ENCODE measurements at regions not wholly inside any gene's neighbourhood (a gene's known extent, or its start where the extent isn't known, plus 50 kb on each side); places are given as distances from the start of the nearest gene placed in this dataset.

- H3K9me3 ChIP-seq (ENCODE audit: low read length): 0 out of 2 replicates have a peak, but pooled peaks cover 12% of the 10 kb centered on the region
- no peak for ATAC-seq
- no peaks in the 10 kb centered on the region for H3K36me3 ChIP-seq (ENCODE audit: low read depth, low read length)
- H3K4me3 ChIP-seq (ENCODE audit: low read length): no peak overlapping the region
- H2AFZ ChIP-seq (ENCODE audit: low read length): no peak overlapping the region
- no peaks in the 10 kb centered on the region for H3K27me3 ChIP-seq (ENCODE audit: low read length)
- H3K4me2 ChIP-seq (ENCODE audit: low read length): no peak overlapping the region
- H3K4me1 ChIP-seq (ENCODE audit: insufficient read depth, low read length): peaks cover 24% of the 10 kb centered on the region
- no peaks in the 10 kb centered on the region for H3K79me2 ChIP-seq (ENCODE audit: low read length)
- CTCF ChIA-PET: no interaction called here
- POLR2A ChIA-PET (ENCODE audit: unreplicated experiment): no interaction called here
- H3K27ac ChIP-seq (ENCODE audit: low read length): no peak overlapping the region
- BruUV-seq (replicated peaks): no TSS peak
- TF ChIP-seq CTCF (conservative IDR thresholded peaks at IDR 0.05; ENCODE audit: low read depth, low read length) (no peak), EZH2phosphoT487 (IDR thresholded peaks at IDR 0.05; ENCODE audit: borderline replicate concordance, low read length) (no peak), EZH2 (IDR thresholded peaks at IDR 0.05; ENCODE audit: low read length, unreplicated experiment) (no peak)
- no peaks in the 10 kb centered on the region for H3F3A ChIP-seq (ENCODE audit: low read length, unreplicated experiment)
- H3K9me2 ChIP-seq (replicated peaks; ENCODE audit: low read length): no peaks in the 10 kb centered on the region
- no peaks in the 10 kb centered on the region for H4K20me1 ChIP-seq (ENCODE audit: low read length)
- intact Hi-C loops (cut with micrococcal nuclease): no loop called here
- no peak for DNase-seq
- no peak overlapping the region for H3K9ac ChIP-seq (ENCODE audit: low read length)
Observed at GRCh38 chr20:1824834-1825233, 70.4 kb upstream of the SIRPA start.

GRCh38 chr20:1824181-1824580 is 71.0 kb upstream of the SIRPA start:
- Histone ChIP-seq H2AFZ (ENCODE audit: low read length) (no peak overlapping the region), H3K79me2 (ENCODE audit: low read length) (no peaks in the 10 kb centered on the region), H3K4me3 (ENCODE audit: low read length) (no peak overlapping the region), H3K36me3 (ENCODE audit: low read depth, low read length) (no peaks in the 10 kb centered on the region), H4K20me1 (ENCODE audit: low read length) (no peaks in the 10 kb centered on the region), H3K27ac (ENCODE audit: low read length) (no peak overlapping the region), H3K9me2 (replicated peaks; ENCODE audit: low read length) (no peaks in the 10 kb centered on the region), H3K4me1 (ENCODE audit: insufficient read depth, low read length) (peaks cover 19% of the 10 kb centered on the region), H3K4me2 (ENCODE audit: low read length) (no peak overlapping the region), H3F3A (ENCODE audit: low read length, unreplicated experiment) (no peaks in the 10 kb centered on the region), H3K9ac (ENCODE audit: low read length) (no peak overlapping the region), H3K9me3 (ENCODE audit: low read length) (0 out of 2 replicates have a peak, but pooled peaks cover 12% of the 10 kb centered on the region), H3K27me3 (ENCODE audit: low read length) (no peaks in the 10 kb centered on the region)
- ChIA-PET CTCF (no interaction called here), POLR2A (ENCODE audit: unreplicated experiment) (no interaction called here)
- DNase-seq (no peak), ATAC-seq (no peak)
- TF ChIP-seq CTCF (conservative IDR thresholded peaks at IDR 0.05; ENCODE audit: low read depth, low read length) (no peak), EZH2 (IDR thresholded peaks at IDR 0.05; ENCODE audit: low read length, unreplicated experiment) (no peak), EZH2phosphoT487 (IDR thresholded peaks at IDR 0.05; ENCODE audit: borderline replicate concordance, low read length) (no peak)
- intact Hi-C loops (cut with micrococcal nuclease): no loop called here
- no TSS peak for BruUV-seq (replicated peaks)

- Histone ChIP-seq H2AFZ (ENCODE audit: low read length) (no peak overlapping the region), H3K9ac (ENCODE audit: low read length) (no peak overlapping the region), H3K36me3 (ENCODE audit: low read depth, low read length) (no peaks in the 10 kb centered on the region), H3K4me2 (ENCODE audit: low read length) (no peak overlapping the region), H3K79me2 (ENCODE audit: low read length) (no peaks in the 10 kb centered on the region), H3K27me3 (ENCODE audit: low read length) (no peaks in the 10 kb centered on the region), H3K4me1 (ENCODE audit: insufficient read depth, low read length) (peaks cover 13% of the 10 kb centered on the region), H4K20me1 (ENCODE audit: low read length) (no peaks in the 10 kb centered on the region), H3K4me3 (ENCODE audit: low read length) (no peak overlapping the region), H3K27ac (ENCODE audit: low read length) (no peak overlapping the region), H3F3A (ENCODE audit: low read length, unreplicated experiment) (no peaks in the 10 kb centered on the region), H3K9me3 (ENCODE audit: low read length) (0 out of 2 replicates have a peak, but pooled peaks cover 12% of the 10 kb centered on the region), H3K9me2 (replicated peaks; ENCODE audit: low read length) (no peaks in the 10 kb centered on the region)
- ATAC-seq (no peak), DNase-seq (no peak)
- POLR2A ChIA-PET (ENCODE audit: unreplicated experiment): no interaction called here
- CTCF ChIA-PET: no interaction called here
- no TSS peak for BruUV-seq (replicated peaks)
- intact Hi-C loops (cut with micrococcal nuclease): no loop called here
- TF ChIP-seq EZH2phosphoT487 (IDR thresholded peaks at IDR 0.05; ENCODE audit: borderline replicate concordance, low read length) (no peak), EZH2 (IDR thresholded peaks at IDR 0.05; ENCODE audit: low read length, unreplicated experiment) (no peak), CTCF (conservative IDR thresholded peaks at IDR 0.05; ENCODE audit: low read depth, low read length) (no peak)
Observed at GRCh38 chr20:1823450-1823844, 71.8 kb upstream of the SIRPA start.

Measured in PC-3 (cell line).